ENCODE measurements at regions not wholly inside any gene's neighbourhood (a gene's known extent, or its start where the extent isn't known, plus 50 kb on each side); places are given as distances from the start of the nearest gene placed in this dataset.

GRCh38 chr12:131637986-131638385, 72.9 kb upstream of the SFSWAP start:
- TF ChIP-seq CTCF (IDR thresholded peaks at IDR 0.05) (no peak), POLR2A (IDR thresholded peaks at IDR 0.05) (no peak)

Measured in uterus (tissue), 2 donors.